ENCODE measurements at regions not wholly inside any gene's neighbourhood (a gene's known extent, or its start where the extent isn't known, plus 50 kb on each side); places are given as distances from the start of the nearest gene placed in this dataset.
"Not testable (repeated sequence)": the region's sequence is repeated elsewhere in the genome, so short reads cannot be mapped to it uniquely, and the experiment has no call there.

- no peak for DNase-seq (ENCODE audit: low read depth)
- TF ChIP-seq CTCF (conservative IDR thresholded peaks at IDR 0.05; ENCODE audit: control insufficient read depth, insufficient read depth, low read depth, low read length) = no peak
- no peak overlapping the region for H3K4me3 ChIP-seq (ENCODE audit: control insufficient read depth, low read depth, low read length)
These were observed 225.2 kb upstream of the SETMAR start for GRCh38 chr3:4077950-4078349.

- TF ChIP-seq CTCF (conservative IDR thresholded peaks at IDR 0.05; ENCODE audit: control insufficient read depth, insufficient read depth, low read depth, low read length) = no peak
- no peak for DNase-seq (ENCODE audit: low read depth)
These were observed 224.3 kb upstream of the SETMAR start for GRCh38 chr3:4078903-4079302.

GRCh38 chr3:4079339-4080195 lies 223.6 kb upstream of the SETMAR start:
- no peak overlapping the region for H3K4me3 ChIP-seq (ENCODE audit: control insufficient read depth, low read depth, low read length)
- TF ChIP-seq CTCF (conservative IDR thresholded peaks at IDR 0.05; ENCODE audit: control insufficient read depth, insufficient read depth, low read depth, low read length) = no peak
- DNase-seq (ENCODE audit: low read depth) = no peak

More at GRCh38 chr3:4078903-4079302, 224.3 kb upstream of the SETMAR start:
- H3K4me3 ChIP-seq (ENCODE audit: control insufficient read depth, low read depth, low read length) = no peak overlapping the region

- no peak for TF ChIP-seq CTCF (conservative IDR thresholded peaks at IDR 0.05; ENCODE audit: control insufficient read depth, insufficient read depth, low read depth, low read length)
- DNase-seq (ENCODE audit: low read depth) = no peak
- no peak overlapping the region for H3K4me3 ChIP-seq (ENCODE audit: control insufficient read depth, low read depth, low read length)
These were observed 219.7 kb upstream of the SETMAR start for GRCh38 chr3:4083225-4084015.

GRCh38 chr3:4084271-4084670 lies 218.9 kb upstream of the SETMAR start:
- no peak overlapping the region for H3K4me3 ChIP-seq (ENCODE audit: control insufficient read depth, low read depth, low read length)
- no peak for TF ChIP-seq CTCF (conservative IDR thresholded peaks at IDR 0.05; ENCODE audit: control insufficient read depth, insufficient read depth, low read depth, low read length)
- no peak for DNase-seq (ENCODE audit: low read depth)

GRCh38 chr3:4086662-4087061 lies 216.5 kb upstream of the SETMAR start:
- DNase-seq (ENCODE audit: low read depth); H3K4me3 ChIP-seq (ENCODE audit: control insufficient read depth, low read depth, low read length): not testable (repeated sequence)

- no peak for TF ChIP-seq CTCF (conservative IDR thresholded peaks at IDR 0.05; ENCODE audit: control insufficient read depth, insufficient read depth, low read depth, low read length)
- DNase-seq (ENCODE audit: low read depth) = no peak
- no peak overlapping the region for H3K4me3 ChIP-seq (ENCODE audit: control insufficient read depth, low read depth, low read length)
These were observed 211.4 kb upstream of the SETMAR start for GRCh38 chr3:4091786-4092185.

Data from fibroblast of mammary gland (primary cell).